HTR-8/SVneo (cell line): ENCODE measurements at regions not wholly inside any gene's neighbourhood (a gene's known extent, or its start where the extent isn't known, plus 50 kb on each side); places are given as distances from the start of the nearest gene placed in this dataset.
"Not testable (repeated sequence)": the region's sequence is repeated elsewhere in the genome, so short reads cannot be mapped to it uniquely, and the experiment has no call there.

ENCODE experiments used
- DNase-seq: peaks from one replicate; pipeline ENCODE4 v3.0.0; 2011; ENCODE audit warnings: low spot score, mixed read lengths; ENCODE audit not compliant: insufficient read length
- FAIRE-seq: peaks from 2 replicates; lab custom pipeline; 2011; peaks lifted over from hg19 to GRCh38; lab: Jason Lieb, UNC

GRCh38 chr14:53764846-53765245 is 191.8 kb downstream of the BMP4 start:
- FAIRE-seq (no peak), DNase-seq (no peak)

- DNase-seq (no peak), FAIRE-seq (peak; percentile 20)
These were observed 198.5 kb downstream of the BMP4 start for GRCh38 chr14:53758141-53758540.

- DNase-seq (no peak), FAIRE-seq (peak; percentile 26)
These were observed 198.9 kb downstream of the BMP4 start for GRCh38 chr14:53757732-53758131.

GRCh38 chr14:53751650-53752049 is 205.0 kb downstream of the BMP4 start:
- FAIRE-seq, result no peak
- no peak for DNase-seq

GRCh38 chr14:53748691-53749090 is 207.9 kb downstream of the BMP4 start:
- DNase-seq, result no peak
- FAIRE-seq, result no peak

- DNase-seq, result no peak
- peak; percentile 83 for FAIRE-seq
These were observed 211.8 kb downstream of the BMP4 start for GRCh38 chr14:53744857-53745256.

GRCh38 chr14:53743371-53743770 is 213.3 kb downstream of the BMP4 start:
- no peak for FAIRE-seq

GRCh38 chr14:53742233-53742620 is 214.4 kb downstream of the BMP4 start:
- FAIRE-seq (no peak), DNase-seq (no peak)

More at GRCh38 chr14:53743371-53743770, 213.3 kb downstream of the BMP4 start:
- DNase-seq, result no peak

- no peak for DNase-seq
- no peak for FAIRE-seq
These were observed 215.0 kb downstream of the BMP4 start for GRCh38 chr14:53741479-53742232.

GRCh38 chr14:53740570-53740969 is 216.1 kb downstream of the BMP4 start:
- DNase-seq, result no peak
- peak; percentile 38 for FAIRE-seq

GRCh38 chr14:53735916-53736315 is 220.7 kb downstream of the BMP4 start:
- FAIRE-seq, result no peak
- DNase-seq, result no peak

GRCh38 chr14:53723221-53723620 is 233.4 kb downstream of the BMP4 start:
- no peak for FAIRE-seq
- no peak for DNase-seq

- FAIRE-seq (no peak), DNase-seq (no peak)
These were observed 237.1 kb downstream of the BMP4 start for GRCh38 chr14:53719536-53719935.

GRCh38 chr14:53716578-53716977 is 240.0 kb downstream of the BMP4 start:
- FAIRE-seq, result no peak
- DNase-seq, result no peak

- FAIRE-seq (peak; percentile 49), DNase-seq (peak; percentile 39)
These were observed 241.4 kb downstream of the BMP4 start for GRCh38 chr14:53715193-53715721.

- FAIRE-seq, result peak; percentile 79
- DNase-seq, result no peak
These were observed 242.0 kb downstream of the BMP4 start for GRCh38 chr14:53714495-53715192.

- FAIRE-seq, DNase-seq: not testable (repeated sequence)
These were observed 243.7 kb downstream of the BMP4 start for GRCh38 chr14:53712901-53713300.

- FAIRE-seq, result peak; percentile 46
These were observed 245.4 kb downstream of the BMP4 start for GRCh38 chr14:53711205-53711604.

GRCh38 chr14:53710615-53711014 is 246.0 kb downstream of the BMP4 start:
- DNase-seq (no peak), FAIRE-seq (no peak)

More at GRCh38 chr14:53711205-53711604, 245.4 kb downstream of the BMP4 start:
- no peak for DNase-seq

GRCh38 chr14:53709381-53709780 is 247.2 kb downstream of the BMP4 start:
- no peak for DNase-seq
- FAIRE-seq, result no peak

- DNase-seq (no peak), FAIRE-seq (no peak)
These were observed 253.2 kb downstream of the BMP4 start for GRCh38 chr14:53703457-53703856.
